K562 (cell line): ENCODE measurements at regions not wholly inside any gene's neighbourhood (a gene's known extent, or its start where the extent isn't known, plus 50 kb on each side); places are given as distances from the start of the nearest gene placed in this dataset.

Source experiments
- ATAC-seq: fragments of 200-7000 bp; cut with Tn5 transposase; 3 replicates; pipeline ENCODE4 v1.9.1; 2020; ENCODE audit warnings: moderate library complexity
- BruUV-seq: library from RNA; stranded (reverse); fragments of 400-500 nt; replicated peaks from 2 replicates; lab custom pipeline; 2021; lab: Mats Ljungman, UMichigan
- CTCF ChIA-PET: fragments of 300-600 bp; formaldehyde crosslinking; extraction: SDS; loops from one replicate; lab custom pipeline; 2021; ENCODE audit warnings: low intra/inter-chr PET ratio; lab: Yijun Ruan, JAX
- POLR2A ChIA-PET: fragments of 300-600, 350-650 bp; sonication (Branson Sonifier 250); formaldehyde crosslinking; extraction: SDS; loops from one replicate; lab custom pipeline; 2021; ENCODE audit warnings: antibody characterized with exemption, inconsistent platforms; lab: Yijun Ruan, JAX
- DNase-seq, 4 experiments: peaks; one replicate each; pipeline versions ENCODE4 v3.0.0 to v3.0.0-alpha.2; 2011 to 2018; ENCODE audit warnings: low spot score in 3 of 4, mixed read lengths in 3 of 4; ENCODE audit errors: extremely low read depth in 1 of 4
- FAIRE-seq: peaks from 2 replicates; lab custom pipeline; 2011; peaks lifted over from hg19 to GRCh38; lab: Jason Lieb, UNC
- H2AFZ ChIP-seq: 2 replicates; pipeline ENCODE4 v1.6.0; 2011; ENCODE audit warnings: low read depth, low read length, control low read depth, inconsistent platforms
- H3K27ac ChIP-seq: fragments of 200-600 bp; 3 replicates; pipeline ENCODE4 v1.8.0; 2011; ENCODE audit warnings: low read depth, mild to moderate bottlenecking, control low read depth, inconsistent platforms, low read length, moderate library complexity, mixed read lengths; ENCODE audit errors: extremely low read depth
- H3K27me3 ChIP-seq, 2 experiments: fragments of 300-600 bp in 1 of 2; 2 replicates in 1 of 2; 3 replicates in 1 of 2; pipeline versions ENCODE4 v1.6.0 to v1.8.0; 2011; ENCODE audit warnings: inconsistent platforms in 2 of 2, low read length in 2 of 2, mild to moderate bottlenecking in 1 of 2, mixed read lengths in 1 of 2, moderate library complexity in 1 of 2; ENCODE audit not compliant: control insufficient read depth in 2 of 2, insufficient read depth in 2 of 2
- H3K36me3 ChIP-seq: fragments of 300-600 bp; 3 replicates; pipeline ENCODE4 v1.8.0; 2011; ENCODE audit warnings: mild to moderate bottlenecking, low read length, inconsistent platforms; ENCODE audit not compliant: control insufficient read depth, insufficient read depth
- H3K4me1 ChIP-seq, 2 experiments: fragments of 200-600 bp in 1 of 2; replicated peaks in 1 of 2; 2 replicates in 1 of 2; 3 replicates in 1 of 2; pipeline versions ENCODE4 v1.5.1 to v1.8.0; 2011; ENCODE audit warnings: inconsistent platforms in 2 of 2, low read length in 2 of 2, mild to moderate bottlenecking in 1 of 2, mixed read lengths in 1 of 2, moderate library complexity in 1 of 2; ENCODE audit not compliant: control insufficient read depth in 2 of 2, insufficient read depth in 2 of 2
- H3K4me2 ChIP-seq: 2 replicates; pipeline ENCODE4 v1.6.1; 2011; ENCODE audit warnings: low read length, control low read depth, inconsistent platforms, mixed read lengths; ENCODE audit not compliant: insufficient read depth
- H3K4me3 ChIP-seq: fragments of 200-600 bp; sonication (generic), shearing (Covaris generic); 2 replicates; pipeline ENCODE4 v1.5.1; 2016; ENCODE audit warnings: control low read depth, inconsistent platforms
- H3K79me2 ChIP-seq: fragments of 200-600 bp; 3 replicates; pipeline ENCODE4 v1.8.0; 2011; ENCODE audit warnings: low read length, inconsistent platforms; ENCODE audit not compliant: control insufficient read depth, insufficient read depth
- H3K9ac ChIP-seq, 2 experiments: 2 replicates each; pipeline versions ENCODE4 v1.6.0 to v1.6.1; 2011; ENCODE audit warnings: low read depth in 2 of 2, low read length in 2 of 2, control low read depth in 1 of 2, inconsistent platforms in 1 of 2, mild to moderate bottlenecking in 1 of 2, mixed read lengths in 1 of 2; ENCODE audit not compliant: insufficient read depth in 1 of 2
- H3K9me1 ChIP-seq: one replicate; pipeline ENCODE4 v1.6.0; 2011; ENCODE audit warnings: inconsistent platforms, mild to moderate bottlenecking, low read length, moderate library complexity; ENCODE audit not compliant: control insufficient read depth, insufficient read depth
- H3K9me3 ChIP-seq: replicated peaks from 2 replicates; pipeline ENCODE4 v1.5.1; 2011; ENCODE audit warnings: low read depth, low read length, inconsistent platforms; ENCODE audit not compliant: control insufficient read depth, insufficient read depth
- H4K20me1 ChIP-seq: replicated peaks from 2 replicates; pipeline ENCODE4 v1.6.1; 2011; ENCODE audit warnings: low read length, inconsistent platforms, mixed read lengths; ENCODE audit not compliant: control insufficient read depth, insufficient read depth
- ADNP ChIP-seq: fragments of 200-800 bp; sonication (Bioruptor generic); IDR thresholded peaks from 2 replicates; pipeline ENCODE4 v1.6.1; 2016; ENCODE audit warnings: missing genetic modification characterization, missing compliant biosample characterization
- ATF2 ChIP-seq: sonication (generic); formaldehyde crosslinking; IDR thresholded peaks from 2 replicates; pipeline ENCODE4 v1.8.1; 2022; ENCODE audit warnings: missing genetic modification reagents
- CCNT2 ChIP-seq: IDR thresholded peaks from 2 replicates; pipeline ENCODE4 v1.6.1; 2011; ENCODE audit warnings: borderline replicate concordance, low read depth, mild to moderate bottlenecking, moderate library complexity, mixed read lengths, low read length; ENCODE audit not compliant: insufficient read length; ENCODE audit errors: extremely low read depth
- DEAF1 ChIP-seq: fragments of 450-650 bp; formaldehyde crosslinking; IDR thresholded peaks from 2 replicates; pipeline ENCODE4 v1.4.0; 2020; ENCODE audit warnings: mild to moderate bottlenecking, moderate library complexity
- EP400 ChIP-seq: fragments of 450-650 bp; IDR thresholded peaks from 2 replicates; pipeline ENCODE4 v1.6.1; 2017; ENCODE audit warnings: antibody characterized with exemption, mild to moderate bottlenecking, moderate library complexity
- HMG20A ChIP-seq: fragments of 450-650 bp; formaldehyde crosslinking; conservative IDR thresholded peaks from 2 replicates; pipeline ENCODE4 v1.4.0; 2020; ENCODE audit warnings: mild to moderate bottlenecking, mixed read lengths
- HNRNPUL1 ChIP-seq: fragments of 200-400 bp; formaldehyde crosslinking; IDR thresholded peaks from 2 replicates; pipeline ENCODE4 v1.6.1; 2017; ENCODE audit warnings: low read length
- KAT2B ChIP-seq: IDR thresholded peaks from one replicate; pipeline ENCODE4 v1.6.1; 2012; ENCODE audit warnings: low read depth, mild to moderate bottlenecking, control low read depth, inconsistent platforms, low read length, moderate library complexity
- KLF13 ChIP-seq: fragments of 450-650 bp; IDR thresholded peaks from 2 replicates; pipeline ENCODE4 v1.6.1; 2016; ENCODE audit warnings: missing genetic modification characterization, low read depth, mild to moderate bottlenecking, missing compliant biosample characterization, moderate library complexity, borderline replicate concordance
- PRPF4 ChIP-seq: fragments of 200-400 bp; formaldehyde crosslinking; IDR thresholded peaks from one replicate; pipeline ENCODE4 v1.6.1; 2017; ENCODE audit warnings: low read length, low read depth, mild to moderate bottlenecking; ENCODE audit not compliant: insufficient read depth, poor library complexity, severe bottlenecking
- SP2 ChIP-seq: IDR thresholded peaks from 2 replicates; pipeline ENCODE4 v1.6.1; 2011; ENCODE audit warnings: mild to moderate bottlenecking, low read depth, low read length, moderate library complexity; ENCODE audit not compliant: poor library complexity, severe bottlenecking; ENCODE audit errors: extremely low read depth
- TCFL5 ChIP-seq: fragments of 250-450 bp; sonication (Bioruptor Pico); conservative IDR thresholded peaks from 2 replicates; pipeline ENCODE4 v1.6.1; 2021; ENCODE audit warnings: mild to moderate bottlenecking, moderate library complexity, matching md5 sums
- ZNF449 ChIP-seq: fragments of 250-450 bp; sonication (Bioruptor Pico); IDR thresholded peaks from 2 replicates; pipeline ENCODE4 v1.8.0; 2022; ENCODE audit warnings: moderate library complexity, mild to moderate bottlenecking, inconsistent platforms
- in situ Hi-C: fragments of 300-500 bp; cut with MboI; formaldehyde crosslinking; loops from 4 replicates; pipeline ENCODE4 v1.15.0; 2018; ENCODE audit warnings: inconsistent platforms, mixed read lengths
- intact Hi-C: fragments of 100-400 bp; cut with micrococcal nuclease; formaldehyde crosslinking; loops from 2 replicates; pipeline ENCODE4 v1.14.2; 2022

- TF ChIP-seq ZNF449 (CRISPR knock-in tag) (no peak), CCNT2 (no peak)
Measured at GRCh38 chr11:11083441-11083840, 225.6 kb upstream of the ZBED5 start (continued).

GRCh38 chr11:11082646-11083045 lies 224.8 kb upstream of the ZBED5 start:
- in situ Hi-C loops = no loop called here
- Histone ChIP-seq H3K27ac (no peak overlapping the region), H3K27me3 (0 out of 5 replicates have a peak, but pooled peaks cover 0 to 2% of the 10 kb centered on the region in 2 experiments), H3K4me3 (no peak overlapping the region), H3K9ac (no peak overlapping the region), H3K9me3 (no peaks in the 10 kb centered on the region), H4K20me1 (no peaks in the 10 kb centered on the region; the same call in 1 of the 2 replicates), H3K4me1 (no peaks in the 10 kb centered on the region), H3K4me2 (no peak overlapping the region)
- BruUV-seq = no TSS peak
- ATAC-seq (no peak), FAIRE-seq (no peak), DNase-seq (no peak)
- no peak for TF ChIP-seq PRPF4
- TF ChIP-seq KLF13 (tag) = no peak
- no peak for TF ChIP-seq ADNP (tag)
- TF ChIP-seq ATF2 (CRISPR knock-in tag) = no peak
- no peak for TF ChIP-seq HMG20A (CRISPR knock-in tag)
- no peak for TF ChIP-seq KAT2B
- no peak for TF ChIP-seq TCFL5
- no peak for TF ChIP-seq CCNT2
- no peak for TF ChIP-seq EP400
- no peak for TF ChIP-seq HNRNPUL1
- TF ChIP-seq SP2 = no peak
- TF ChIP-seq DEAF1 = no peak
- TF ChIP-seq, all 486 proteins: peak for 0
- no peak overlapping the region for H2AFZ ChIP-seq
- H3K36me3 ChIP-seq = no peaks in the 10 kb centered on the region
- H3K79me2 ChIP-seq = no peaks in the 10 kb centered on the region
- intact Hi-C loops = no loop called here
- ChIA-PET POLR2A (interaction anchor here (1.5 kb wide), 1 partner anchor 9 kb away, joined by 3 read pairs; no protein-coding TSS in a partner anchor), CTCF (no interaction called here)
- no peaks in the 10 kb centered on the region for H3K9me1 ChIP-seq
